MM.1S (cell line): ENCODE measurements at regions not wholly inside any gene's neighbourhood (a gene's known extent, or its start where the extent isn't known, plus 50 kb on each side); places are given as distances from the start of the nearest gene placed in this dataset.

Experiments
- DNase-seq: peaks from one replicate; pipeline ENCODE4 v3.0.0-alpha.2; 2015
- H2AFZ ChIP-seq: fragments of 300-600 bp; sonication (generic); 2 replicates; pipeline ENCODE4 v1.6.0; 2016; ENCODE audit warnings: antibody characterized with exemption, low read length
- H3F3A ChIP-seq: fragments of 300-600 bp; sonication (generic); 2 replicates; pipeline ENCODE4 v1.6.1; 2016; ENCODE audit warnings: mild to moderate bottlenecking, antibody characterized with exemption, low read length, moderate library complexity, mixed read lengths; ENCODE audit not compliant: insufficient read depth
- H3K27ac ChIP-seq: fragments of 300-600 bp; sonication (generic); 2 replicates; pipeline ENCODE4 v1.5.1; 2016; ENCODE audit warnings: mild to moderate bottlenecking, low read length
- H3K27me3 ChIP-seq: fragments of 300-600 bp; sonication (generic); replicated peaks from 2 replicates; pipeline ENCODE4 v1.6.0; 2016; ENCODE audit warnings: low read length; ENCODE audit not compliant: insufficient read depth
- H3K36me3 ChIP-seq: fragments of 300-600 bp; sonication (generic); replicated peaks from 2 replicates; pipeline ENCODE4 v1.6.1; 2016; ENCODE audit warnings: mild to moderate bottlenecking, low read length, mixed read lengths; ENCODE audit not compliant: insufficient read depth
- H3K4me1 ChIP-seq: fragments of 300-600 bp; sonication (generic); 2 replicates; pipeline ENCODE4 v1.6.1; 2016; ENCODE audit warnings: low read length, mixed read lengths
- H3K4me2 ChIP-seq: fragments of 300-600 bp; sonication (generic); 2 replicates; pipeline ENCODE4 v1.6.0; 2016; ENCODE audit warnings: low read depth, low read length
- H3K4me3 ChIP-seq: fragments of 300-600 bp; sonication (generic); 2 replicates; pipeline ENCODE4 v1.5.1; 2016; ENCODE audit warnings: low read length, mixed read lengths
- H3K79me2 ChIP-seq: fragments of 300-600 bp; sonication (generic); 2 replicates; pipeline ENCODE4 v1.6.1; 2016; ENCODE audit warnings: mixed run types, low read length, mixed read lengths
- H3K9ac ChIP-seq: fragments of 300-600 bp; sonication (generic); 2 replicates; pipeline ENCODE4 v1.6.1; 2016; ENCODE audit warnings: low read length, mixed read lengths
- H3K9me2 ChIP-seq: fragments of 300-600 bp; sonication (generic); replicated peaks from 2 replicates; pipeline ENCODE4 v1.6.1; 2016; ENCODE audit warnings: mild to moderate bottlenecking, low read length, mixed read lengths; ENCODE audit not compliant: insufficient read depth
- H3K9me3 ChIP-seq: fragments of 300-600 bp; sonication (generic); replicated peaks from 2 replicates; pipeline ENCODE4 v1.6.1; 2016; ENCODE audit warnings: mild to moderate bottlenecking, low read length, mixed read lengths; ENCODE audit not compliant: insufficient read depth
- H4K20me1 ChIP-seq: fragments of 300-600 bp; sonication (generic); 2 replicates; pipeline ENCODE4 v1.6.1; 2016; ENCODE audit warnings: mild to moderate bottlenecking, low read length, moderate library complexity, mixed read lengths; ENCODE audit not compliant: insufficient read depth
- EZH2 ChIP-seq: fragments of 300-600 bp; sonication (generic); optimal IDR thresholded peaks from 2 replicates; pipeline ENCODE3; 2017; ENCODE audit warnings: low read depth, mild to moderate bottlenecking, antibody characterized with exemption, low read length, mixed read lengths
- EZH2phosphoT487 ChIP-seq: fragments of 300-600 bp; sonication (generic); IDR thresholded peaks from 2 replicates; pipeline ENCODE4 v1.6.1; 2018; ENCODE audit warnings: antibody characterized with exemption, low read length
- TF ChIP-seq, protein P1 (sequence below): fragments of 300-600 bp; sonication (generic); IDR thresholded peaks from 2 replicates; pipeline ENCODE4 v1.5.1; 2016; ENCODE audit warnings: antibody characterized with exemption, low read length, mixed read lengths

DNA sequence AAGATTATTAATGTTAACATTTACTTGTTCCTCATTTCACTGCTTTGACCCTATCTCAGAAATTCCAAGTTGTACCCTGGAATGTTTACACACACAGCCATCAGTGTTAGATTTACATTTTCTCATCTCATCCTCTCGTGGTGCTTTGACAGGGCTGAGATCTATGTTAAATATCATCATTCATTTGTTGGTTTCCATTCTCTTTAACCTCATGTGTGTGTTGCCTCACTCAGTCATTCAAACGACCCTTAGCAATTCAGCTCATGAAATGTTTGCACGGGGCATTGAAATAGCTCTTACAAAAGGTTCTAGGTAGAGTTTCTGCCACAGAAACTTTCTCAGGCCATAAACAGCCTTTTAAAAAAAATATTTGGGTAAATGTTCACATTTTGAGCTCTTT lies 369.6 kb upstream of the MAF start:
- Histone ChIP-seq H3F3A (no peaks in the 10 kb centered on the region), H3K36me3 (no peaks in the 10 kb centered on the region), H3K9ac (no peak overlapping the region), H3K9me3 (no peaks in the 10 kb centered on the region), H3K9me2 (no peaks in the 10 kb centered on the region), H2AFZ (no peak overlapping the region), H3K79me2 (no peaks in the 10 kb centered on the region), H3K27me3 (no peaks in the 10 kb centered on the region), H3K4me1 (no peaks in the 10 kb centered on the region), H4K20me1 (no peaks in the 10 kb centered on the region), H3K4me2 (no peak overlapping the region), H3K4me3 (no peak overlapping the region), H3K27ac (no peak overlapping the region)
- TF ChIP-seq EZH2: no peak
- no peak for DNase-seq

DNA sequence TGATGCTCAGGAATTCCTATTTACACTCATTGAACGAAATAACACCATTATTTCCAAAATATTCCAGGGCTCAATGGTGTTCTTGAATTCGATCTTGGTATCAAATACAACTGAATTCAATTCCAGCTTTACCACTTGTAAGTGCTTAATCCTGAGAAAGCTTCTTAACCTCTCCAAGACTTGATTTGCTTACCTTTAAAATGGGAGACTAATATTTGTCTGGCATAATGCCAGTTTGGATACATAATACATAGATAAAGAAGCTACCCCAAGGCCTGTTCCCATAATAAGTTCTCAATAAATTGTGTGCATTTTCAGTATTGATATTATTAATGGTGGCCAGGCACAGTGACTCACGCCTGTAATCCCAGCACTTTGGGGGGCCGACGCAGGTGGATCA lies 368.9 kb upstream of the MAF start:
- no peaks in the 10 kb centered on the region for H3K4me1 ChIP-seq
- H3K79me2 ChIP-seq: no peaks in the 10 kb centered on the region
- H4K20me1 ChIP-seq: no peaks in the 10 kb centered on the region
- no peak overlapping the region for H2AFZ ChIP-seq
- H3K4me3 ChIP-seq: no peak overlapping the region
- H3K36me3 ChIP-seq: no peaks in the 10 kb centered on the region
- no peaks in the 10 kb centered on the region for H3K9me3 ChIP-seq
- H3K27ac ChIP-seq: no peak overlapping the region
- TF ChIP-seq EZH2 (no peak), EZH2phosphoT487 (no peak)
- TF ChIP-seq, protein P1, sequence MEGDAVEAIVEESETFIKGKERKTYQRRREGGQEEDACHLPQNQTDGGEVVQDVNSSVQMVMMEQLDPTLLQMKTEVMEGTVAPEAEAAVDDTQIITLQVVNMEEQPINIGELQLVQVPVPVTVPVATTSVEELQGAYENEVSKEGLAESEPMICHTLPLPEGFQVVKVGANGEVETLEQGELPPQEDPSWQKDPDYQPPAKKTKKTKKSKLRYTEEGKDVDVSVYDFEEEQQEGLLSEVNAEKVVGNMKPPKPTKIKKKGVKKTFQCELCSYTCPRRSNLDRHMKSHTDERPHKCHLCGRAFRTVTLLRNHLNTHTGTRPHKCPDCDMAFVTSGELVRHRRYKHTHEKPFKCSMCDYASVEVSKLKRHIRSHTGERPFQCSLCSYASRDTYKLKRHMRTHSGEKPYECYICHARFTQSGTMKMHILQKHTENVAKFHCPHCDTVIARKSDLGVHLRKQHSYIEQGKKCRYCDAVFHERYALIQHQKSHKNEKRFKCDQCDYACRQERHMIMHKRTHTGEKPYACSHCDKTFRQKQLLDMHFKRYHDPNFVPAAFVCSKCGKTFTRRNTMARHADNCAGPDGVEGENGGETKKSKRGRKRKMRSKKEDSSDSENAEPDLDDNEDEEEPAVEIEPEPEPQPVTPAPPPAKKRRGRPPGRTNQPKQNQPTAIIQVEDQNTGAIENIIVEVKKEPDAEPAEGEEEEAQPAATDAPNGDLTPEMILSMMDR: no peak
- no peak overlapping the region for H3K9ac ChIP-seq
- no peaks in the 10 kb centered on the region for H3F3A ChIP-seq
- H3K9me2 ChIP-seq: no peaks in the 10 kb centered on the region
- no peak overlapping the region for H3K4me2 ChIP-seq
- no peaks in the 10 kb centered on the region for H3K27me3 ChIP-seq
- no peak for DNase-seq

DNA sequence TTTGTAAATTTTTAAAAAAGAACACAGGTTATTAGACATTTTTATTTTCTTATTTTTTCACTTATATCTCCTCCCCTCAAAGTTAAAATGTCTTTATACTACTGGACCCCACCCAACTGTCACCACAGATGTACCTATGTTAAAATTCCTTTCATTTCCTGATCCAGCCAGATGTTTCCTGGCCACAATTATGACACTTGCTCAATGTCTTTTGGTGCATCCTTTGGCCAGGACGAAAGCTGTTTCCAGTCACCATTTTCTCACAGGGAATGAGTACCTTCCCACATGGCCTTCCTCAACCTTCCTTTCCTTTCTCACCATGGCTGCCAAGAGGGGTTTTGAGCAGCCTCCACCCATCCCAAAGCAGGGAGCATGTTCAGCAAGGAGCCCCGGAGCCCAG lies 365.7 kb upstream of the MAF start:
- Histone ChIP-seq H2AFZ (no peak overlapping the region), H3K79me2 (no peaks in the 10 kb centered on the region), H3K27me3 (no peaks in the 10 kb centered on the region), H3K4me1 (no peaks in the 10 kb centered on the region), H3F3A (no peaks in the 10 kb centered on the region), H3K36me3 (no peaks in the 10 kb centered on the region), H3K27ac (no peak overlapping the region), H3K9me2 (no peaks in the 10 kb centered on the region), H3K9me3 (no peaks in the 10 kb centered on the region), H4K20me1 (no peaks in the 10 kb centered on the region), H3K4me3 (no peak overlapping the region), H3K9ac (no peak overlapping the region), H3K4me2 (no peak overlapping the region)
- TF ChIP-seq EZH2phosphoT487 (no peak), EZH2 (no peak)
- TF ChIP-seq, protein P1: no peak
- no peak for DNase-seq

DNA sequence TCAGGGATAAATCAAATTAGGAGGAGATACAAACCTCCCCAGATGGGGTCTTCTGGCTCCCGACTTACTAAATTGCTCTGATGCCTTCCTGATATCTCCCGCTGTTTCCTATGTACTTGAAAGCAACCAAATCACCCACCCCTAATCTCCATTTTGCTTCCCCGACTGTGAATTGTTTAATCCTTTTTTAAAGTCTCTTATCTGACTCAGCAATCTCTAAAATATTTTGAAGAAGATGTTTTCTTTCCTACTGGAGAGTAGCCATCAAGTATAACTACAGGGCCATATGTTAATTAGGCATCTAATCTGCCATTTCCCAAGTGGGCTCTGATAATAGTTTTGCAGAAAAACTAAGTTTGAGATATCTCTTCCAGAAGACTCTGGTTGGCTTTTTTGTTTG lies 365.2 kb upstream of the MAF start:
- H3K27ac ChIP-seq: no peak overlapping the region
- no peaks in the 10 kb centered on the region for H4K20me1 ChIP-seq

More for the DNA sequence above, 365.2 kb upstream of the MAF start:
- DNase-seq: no peak
- Histone ChIP-seq H2AFZ (no peak overlapping the region), H3K36me3 (no peaks in the 10 kb centered on the region), H3K9me3 (no peaks in the 10 kb centered on the region), H3K4me1 (no peaks in the 10 kb centered on the region), H3K9ac (no peak overlapping the region), H3K27me3 (no peaks in the 10 kb centered on the region), H3K4me2 (no peak overlapping the region), H3F3A (no peaks in the 10 kb centered on the region), H3K9me2 (no peaks in the 10 kb centered on the region), H3K4me3 (no peak overlapping the region), H3K79me2 (no peaks in the 10 kb centered on the region)
- TF ChIP-seq, protein P1: no peak
- no peak for TF ChIP-seq EZH2phosphoT487
- no peak for TF ChIP-seq EZH2
